ENCODE measurements at regions not wholly inside any gene's neighbourhood (a gene's known extent, or its start where the extent isn't known, plus 50 kb on each side); places are given as distances from the start of the nearest gene placed in this dataset.

- Histone ChIP-seq H3K4me3 (peak overlapping the region in 2 of 4 donors; percentile 25 to 44), H3K27ac (no peak overlapping the region), H3K27me3 (no peaks in the 10 kb centered on the region), H3K4me1 (peaks cover 0 to 3% (median 0%) of the 10 kb centered on the region in 3 donors), H3K36me3 (no peaks in the 10 kb centered on the region), H3K9me3 (no peaks in the 10 kb centered on the region)
- ATAC-seq: no peak
- no peak for TF ChIP-seq CTCF (IDR thresholded peaks at IDR 0.05)
- 47 to 48% methylated on average over 13 of the region's 13 CpGs for WGBS, 2 donors
- FAIRE-seq: no peak
- intact Hi-C loops (cut with DNase I): no loop called here
- DNase-seq: no peak
Observed at GRCh38 chr16:50467559-50467942, 80.6 kb upstream of the NKD1 start.

- DNase-seq (no peak), FAIRE-seq (no peak), ATAC-seq (no peak)
- no peaks in the 10 kb centered on the region for H3K27me3 ChIP-seq
- H3K36me3 ChIP-seq: no peaks in the 10 kb centered on the region
- TF ChIP-seq CTCF (IDR thresholded peaks at IDR 0.05): no peak
- H3K4me1 ChIP-seq: peaks cover 0 to 3% (median 0%) of the 10 kb centered on the region in 3 donors
- H3K27ac ChIP-seq: no peak overlapping the region
- intact Hi-C loops (cut with DNase I): no loop called here
- H3K9me3 ChIP-seq: no peaks in the 10 kb centered on the region
- 84 to 89% methylated on average over 2 of the region's 2 CpGs for WGBS, 2 donors
- H3K4me3 ChIP-seq: no peak overlapping the region
Observed at GRCh38 chr16:50466170-50466569, 82.0 kb upstream of the NKD1 start.

GRCh38 chr16:50464325-50465290, 83.6 kb upstream of the NKD1 start:
- Histone ChIP-seq H3K36me3 (no peaks in the 10 kb centered on the region), H3K4me1 (peaks cover 0 to 3% (median 0%) of the 10 kb centered on the region in 3 donors), H3K4me3 (no peak overlapping the region), H3K27ac (no peak overlapping the region), H3K9me3 (no peaks in the 10 kb centered on the region), H3K27me3 (no peaks in the 10 kb centered on the region)
- intact Hi-C loops (cut with DNase I): no loop called here
- TF ChIP-seq CTCF (IDR thresholded peaks at IDR 0.05): no peak
- WGBS, 2 donors: 83 to 90% methylated on average over 16 of the region's 16 CpGs
- no peak for DNase-seq
- no peak for FAIRE-seq
- ATAC-seq: no peak

- Histone ChIP-seq H3K27me3 (no peaks in the 10 kb centered on the region), H3K4me1 (peaks cover 0 to 3% (median 0%) of the 10 kb centered on the region in 3 donors), H3K36me3 (no peaks in the 10 kb centered on the region), H3K4me3 (no peak overlapping the region), H3K27ac (no peak overlapping the region), H3K9me3 (no peaks in the 10 kb centered on the region)
- DNase-seq (no peak), ATAC-seq (no peak), FAIRE-seq (no peak)
- 47 to 59% methylated on average over 3 of the region's 3 CpGs for WGBS, 2 donors
- intact Hi-C loops (cut with DNase I): no loop called here
- TF ChIP-seq CTCF (IDR thresholded peaks at IDR 0.05): no peak
Observed at GRCh38 chr16:50463581-50464324, 84.4 kb upstream of the NKD1 start.

All from pancreas (tissue), 10 donors.